NCI-H2196 treated with DMSO at 0.1 percent for 48 hours (cell line): ENCODE measurements at regions not wholly inside any gene's neighbourhood (a gene's known extent, or its start where the extent isn't known, plus 50 kb on each side); places are given as distances from the start of the nearest gene placed in this dataset.

Experiments
- DNase-seq: peaks from one replicate; lab custom pipeline; 2025; ENCODE audit not compliant: unreplicated experiment; lab: John Stamatoyannopoulos, UW

- DNase-seq, result no peak
These were observed 857.4 kb downstream of the MAT2B start for GRCh38 chr5:164362835-164363234.

DNA sequence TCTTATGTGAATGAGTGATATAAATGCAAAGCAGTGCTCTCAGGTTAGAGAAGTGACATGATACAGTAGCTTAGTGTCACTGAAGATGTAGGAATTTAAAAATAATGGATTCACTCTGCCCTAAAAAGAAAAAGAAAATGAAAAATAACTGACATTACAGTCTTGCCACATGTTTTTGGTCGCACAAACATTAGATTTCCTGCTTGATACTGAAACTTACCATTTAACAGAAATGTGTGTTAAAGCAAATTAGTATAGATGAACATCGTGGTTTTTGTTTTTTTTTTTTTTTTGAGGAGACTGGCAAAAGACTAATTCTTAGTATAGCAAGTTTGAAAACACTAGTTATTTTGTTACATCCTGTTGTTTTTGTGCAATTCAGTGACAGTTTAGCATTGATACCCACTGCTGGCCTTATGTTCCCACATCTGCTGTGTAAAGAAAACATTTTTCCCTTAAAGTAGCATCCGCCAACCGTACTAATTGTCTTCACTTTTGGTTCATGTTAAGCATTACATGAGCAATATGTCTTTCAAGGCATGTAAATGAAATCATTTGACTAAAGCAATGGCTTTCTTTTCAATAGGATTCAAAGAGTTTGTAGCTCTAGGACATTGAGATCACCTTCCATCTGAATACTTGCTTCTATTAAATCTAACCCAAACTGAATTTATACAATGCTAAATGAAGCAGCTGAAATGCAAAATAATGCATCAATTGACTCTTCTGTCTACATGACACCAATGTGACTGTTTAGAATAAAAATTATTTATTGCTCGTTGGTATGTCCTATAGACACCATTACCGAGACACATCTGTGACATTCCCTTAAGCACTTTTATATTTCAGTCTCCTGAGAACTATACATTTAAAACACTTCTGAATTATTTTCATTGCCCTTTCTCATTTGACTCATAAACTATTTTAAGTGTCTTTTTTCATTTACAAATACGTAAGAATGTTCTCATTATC lies 859.1 kb downstream of the MAT2B start:
- DNase-seq, result no peak

- no peak for DNase-seq
These were observed 865.4 kb downstream of the MAT2B start for GRCh38 chr5:164370841-164371240.

DNA sequence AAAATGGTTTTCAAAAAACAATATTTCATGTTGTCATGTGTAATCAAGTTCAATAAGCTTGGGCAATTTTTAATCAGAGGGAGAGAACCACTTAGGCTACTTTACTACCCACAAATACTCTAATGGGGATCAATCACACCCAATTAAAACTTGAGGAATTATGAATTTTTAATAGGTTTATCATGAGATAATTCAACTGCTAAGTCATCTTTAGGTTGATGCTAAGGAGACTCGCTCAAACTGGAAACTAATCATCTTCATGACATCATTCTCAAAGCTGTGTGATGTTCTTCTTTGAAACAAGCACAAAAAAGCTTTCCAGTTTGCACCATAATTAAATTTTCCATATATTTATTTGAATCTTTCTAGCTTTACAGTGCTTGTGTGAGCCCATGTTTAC lies 867.5 kb downstream of the MAT2B start:
- DNase-seq, result no peak

DNA sequence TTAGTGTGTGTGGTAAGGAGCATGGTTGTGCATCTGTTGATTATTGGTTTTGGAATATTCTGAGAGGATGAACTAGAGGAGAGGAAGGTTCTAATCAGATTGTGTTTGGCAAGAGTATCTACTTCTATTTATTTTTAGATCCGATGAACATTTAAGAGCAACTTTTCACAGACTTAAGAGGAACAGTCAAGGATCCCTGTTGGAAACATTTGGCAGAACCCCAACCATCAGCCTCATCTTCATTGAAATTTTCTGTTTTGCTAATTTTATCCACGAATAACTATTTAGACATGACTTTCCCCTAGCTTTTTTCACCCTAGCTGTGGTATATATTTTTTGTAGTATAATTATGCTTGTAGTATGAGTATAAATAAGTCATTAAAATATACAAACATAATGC lies 868.5 kb downstream of the MAT2B start:
- DNase-seq, result no peak

DNA sequence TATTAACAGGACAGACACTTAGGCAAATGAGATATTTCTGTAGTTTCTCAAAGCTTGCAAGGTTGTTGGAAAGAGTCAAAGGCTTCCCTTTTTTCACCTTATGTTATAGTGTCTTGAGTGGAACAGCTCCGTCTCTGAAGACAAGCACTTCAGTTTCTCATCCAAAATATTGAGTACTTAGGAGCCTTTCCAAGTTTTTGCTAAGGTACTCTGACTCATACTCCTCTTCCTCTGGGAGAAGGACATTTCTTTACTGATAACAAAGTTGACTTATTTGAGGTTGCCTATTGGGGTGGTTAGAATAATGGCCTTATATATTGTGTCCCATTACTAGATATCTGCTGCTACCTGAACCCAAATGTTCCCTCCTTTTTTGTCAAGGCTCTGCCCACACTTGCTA lies 869.6 kb downstream of the MAT2B start:
- no peak for DNase-seq

DNA sequence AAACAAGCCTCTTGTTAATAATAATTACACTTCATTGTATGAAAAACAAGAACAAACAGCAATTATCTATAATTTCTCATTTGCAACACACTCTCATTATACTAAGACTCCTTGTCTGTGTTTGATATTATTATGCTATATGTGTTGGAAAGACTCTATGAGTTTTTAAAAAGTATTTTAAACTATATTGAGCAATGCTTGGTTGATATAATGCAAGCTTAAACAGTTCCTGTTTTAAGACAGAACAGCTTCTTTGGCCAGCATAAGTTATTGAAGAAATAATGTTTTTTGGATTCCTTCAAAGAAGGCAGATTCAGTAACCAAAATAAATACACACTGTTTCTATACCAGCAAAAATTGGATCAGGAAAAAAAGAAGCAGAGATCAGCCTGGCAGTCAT lies 871.4 kb downstream of the MAT2B start:
- DNase-seq, result no peak

GRCh38 chr5:164377746-164378145 lies 872.3 kb downstream of the MAT2B start:
- DNase-seq, result no peak

DNA sequence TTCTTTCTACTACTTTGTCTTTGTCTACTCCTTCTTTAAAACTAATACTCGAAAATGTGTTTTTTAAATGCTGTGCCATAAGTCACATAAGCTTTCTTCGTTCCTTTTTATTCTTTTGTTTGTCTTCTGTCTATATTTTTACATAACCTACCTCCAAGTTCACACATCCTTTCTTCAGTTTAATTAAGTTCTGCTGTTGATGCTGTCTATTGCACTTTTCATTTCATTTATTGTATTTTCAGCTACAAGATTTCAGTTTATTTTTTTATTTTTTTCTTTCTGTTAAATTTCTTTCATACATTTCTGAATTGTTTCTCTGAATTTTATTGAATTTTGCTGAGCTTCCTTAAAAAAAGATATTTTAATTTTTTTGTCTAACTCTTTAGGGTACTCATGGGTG lies 878.2 kb downstream of the MAT2B start:
- no peak for DNase-seq

DNA sequence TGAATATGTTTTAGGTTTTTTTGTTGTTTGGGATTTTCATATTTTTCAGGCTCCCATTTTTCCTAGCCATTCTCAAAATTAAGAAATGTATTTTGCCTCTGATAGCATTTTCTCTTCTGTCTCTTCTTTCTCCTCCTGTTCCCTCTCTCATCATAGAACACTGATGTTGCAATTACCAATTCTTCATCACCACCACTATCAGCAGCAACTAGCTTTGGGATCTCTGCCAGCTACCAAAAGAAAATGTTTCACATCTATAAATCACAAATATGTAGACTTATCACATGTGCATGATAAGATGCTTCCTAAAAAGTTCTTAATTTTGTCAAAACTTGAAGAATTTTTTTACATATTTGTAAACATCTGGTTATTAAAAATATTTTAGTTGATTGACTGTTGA lies 887.1 kb downstream of the MAT2B start:
- DNase-seq, result no peak

DNA sequence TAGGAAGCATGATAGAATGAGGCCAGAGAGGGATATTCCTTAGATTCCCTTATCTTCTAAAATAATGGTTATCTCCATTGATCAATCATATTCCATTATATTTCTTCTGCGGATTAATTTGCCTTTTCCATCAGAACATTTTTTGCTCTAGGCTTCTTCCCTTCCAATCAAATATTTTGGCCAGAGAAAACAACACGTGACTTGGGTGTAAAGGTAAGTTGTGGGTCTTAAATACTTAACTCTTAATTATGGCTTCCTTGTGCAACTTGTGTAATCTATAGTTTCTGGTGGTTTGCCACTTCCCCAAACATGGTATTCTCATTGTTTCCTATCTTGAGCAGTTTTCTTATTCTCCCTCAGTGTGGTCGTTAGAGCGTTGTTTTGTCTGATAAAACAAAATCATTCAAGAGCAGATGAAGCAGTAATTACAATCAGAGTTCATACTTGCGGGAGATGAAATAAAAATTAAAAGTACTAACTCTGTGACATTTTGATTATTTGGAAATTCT lies 889.3 kb downstream of the MAT2B start:
- DNase-seq, result no peak

DNA sequence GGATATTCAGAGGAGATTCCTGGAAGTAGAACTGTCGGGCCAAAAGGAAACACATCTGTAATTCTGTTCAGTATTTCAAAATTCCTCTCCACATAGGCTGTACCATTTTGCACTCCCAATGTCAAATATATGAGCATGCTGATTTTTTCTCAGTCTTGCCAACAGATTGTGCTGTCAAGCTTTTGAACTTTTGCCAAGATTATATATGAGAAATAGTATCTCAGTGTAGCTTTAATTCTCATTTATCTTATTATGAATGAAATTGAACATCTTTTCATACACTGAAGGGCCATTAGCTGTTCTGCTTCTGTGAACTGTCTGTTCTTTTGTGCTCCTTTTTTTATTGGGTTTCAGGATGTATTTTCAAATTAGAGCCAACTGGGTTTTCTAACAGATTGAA lies 907.1 kb downstream of the MAT2B start:
- no peak for DNase-seq

- DNase-seq, result no peak
These were observed 914.7 kb downstream of the MAT2B start for GRCh38 chr5:164420161-164420560.

- no peak for DNase-seq
These were observed 917.0 kb downstream of the MAT2B start for GRCh38 chr5:164422400-164422799.

DNA sequence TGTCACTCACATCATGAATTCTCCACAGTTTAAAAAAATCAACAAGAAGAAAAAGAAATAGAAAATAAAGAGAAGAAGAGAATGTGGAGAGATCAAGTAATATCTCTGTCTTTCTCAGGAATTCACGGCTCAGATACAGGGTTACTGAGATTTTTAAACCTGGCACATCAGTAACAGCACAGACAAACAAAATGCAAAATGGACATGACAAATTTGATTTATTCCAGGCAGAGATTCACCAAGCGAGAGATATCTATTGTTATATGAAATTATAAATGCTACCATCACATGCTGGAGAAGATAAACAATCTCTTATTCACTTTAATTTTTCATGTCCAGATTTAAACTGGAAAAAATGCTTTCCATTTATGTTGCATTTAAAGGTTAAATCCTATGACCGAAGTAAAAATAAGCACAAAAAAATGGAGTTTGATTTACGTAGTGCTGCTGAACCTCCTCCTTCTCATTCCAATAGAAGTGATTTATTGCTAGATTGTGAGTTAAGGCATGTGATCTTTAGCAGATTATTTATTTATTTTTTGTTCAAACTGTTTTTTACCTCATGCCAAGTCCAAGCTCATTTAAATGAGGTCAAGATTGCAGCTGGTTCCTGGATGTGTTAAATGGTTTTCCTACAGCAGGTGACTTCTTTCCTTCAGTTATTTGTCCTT lies 926.4 kb downstream of the MAT2B start:
- no peak for DNase-seq

DNA sequence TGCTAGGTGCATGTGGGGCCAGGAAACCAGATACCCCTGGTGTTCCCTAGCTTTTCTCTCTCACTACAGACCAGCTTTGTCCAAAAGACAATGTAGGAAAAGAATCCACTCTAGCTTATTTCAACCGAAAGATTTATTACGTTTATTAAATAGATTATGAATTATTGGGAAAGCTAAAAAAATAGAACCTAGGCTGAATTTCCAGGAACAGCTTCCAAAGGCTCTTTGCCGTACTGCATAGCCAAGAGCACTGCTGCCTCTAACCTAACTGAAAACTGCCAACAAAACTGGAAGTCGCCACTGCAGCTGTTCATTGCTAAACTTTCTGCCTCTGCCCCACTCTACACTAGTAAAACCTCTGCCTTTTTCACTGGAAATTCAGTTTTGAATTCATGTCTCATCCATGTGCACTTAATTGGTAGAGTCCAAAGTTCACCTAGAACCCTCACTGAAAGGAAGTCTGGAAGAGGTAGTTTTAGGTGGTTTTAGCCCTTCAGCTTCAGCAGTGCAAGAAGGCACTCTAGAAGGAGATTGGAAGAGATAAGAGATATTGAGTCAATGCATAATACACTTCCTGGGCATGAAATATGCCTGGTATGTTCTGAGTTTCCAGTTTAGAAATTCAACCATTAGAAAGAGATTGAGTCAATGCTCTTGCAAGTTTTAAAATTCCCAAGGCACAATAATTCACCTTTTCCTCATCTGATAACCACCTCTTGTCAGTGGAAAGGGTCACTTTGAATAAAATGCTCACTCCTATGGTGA lies 927.9 kb downstream of the MAT2B start:
- DNase-seq, result no peak

DNA sequence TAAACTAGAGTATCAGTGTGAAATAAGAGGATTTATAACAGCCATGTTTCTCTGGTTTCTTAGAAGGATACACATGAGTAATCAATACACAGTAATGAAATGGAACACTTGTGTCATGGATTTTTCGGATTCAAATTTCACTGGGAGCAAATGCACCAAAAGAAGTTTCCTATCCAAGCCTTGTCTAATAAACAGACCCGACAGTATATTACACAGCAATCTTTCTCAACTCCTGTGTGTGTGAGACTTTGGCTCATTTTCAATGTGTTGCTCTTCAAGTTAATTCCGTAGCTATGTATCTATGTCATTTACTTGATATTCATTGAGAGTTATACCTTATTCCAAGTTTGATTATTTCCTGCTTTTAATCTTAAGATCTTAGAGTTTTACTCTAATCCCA lies 930.2 kb downstream of the MAT2B start:
- no peak for DNase-seq

- DNase-seq, result no peak
These were observed 934.4 kb downstream of the MAT2B start for GRCh38 chr5:164439799-164440198.

DNA sequence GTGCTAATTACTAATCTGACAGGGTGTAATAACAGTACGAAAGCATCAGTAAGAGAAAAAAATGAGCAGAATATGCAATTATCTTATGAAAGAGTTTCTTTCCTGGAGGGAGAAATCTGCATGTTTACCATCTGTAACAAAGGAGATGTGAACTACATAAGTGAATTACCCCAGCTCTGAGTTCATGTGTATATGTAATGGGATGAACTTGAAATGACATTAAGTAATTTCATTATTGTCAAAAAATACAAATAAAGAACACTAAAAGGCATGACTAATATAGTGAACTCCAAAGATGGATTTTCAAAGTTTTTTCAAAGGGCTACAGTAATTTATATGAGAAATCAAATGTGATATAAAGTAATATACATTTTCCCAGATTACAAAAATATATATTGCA lies 944.0 kb downstream of the MAT2B start:
- no peak for DNase-seq

DNA sequence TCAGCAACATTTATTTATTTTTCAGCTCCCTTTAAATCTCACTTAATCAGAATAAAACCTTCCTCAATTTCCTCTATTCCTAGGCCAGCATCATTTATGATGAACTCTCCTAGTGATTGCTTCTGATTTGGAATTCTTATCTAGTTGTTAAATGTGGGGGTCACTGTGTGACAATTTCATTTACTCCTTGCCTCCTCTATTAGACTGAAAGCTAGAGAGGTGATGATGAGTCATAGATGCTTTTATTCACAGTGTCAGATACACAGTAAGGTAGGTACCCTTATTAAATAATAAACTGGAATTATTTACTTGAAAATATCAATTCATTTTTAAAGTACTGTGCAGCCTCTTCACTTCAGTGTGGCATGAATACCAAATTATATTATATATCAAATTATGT lies 960.6 kb downstream of the MAT2B start:
- no peak for DNase-seq

DNA sequence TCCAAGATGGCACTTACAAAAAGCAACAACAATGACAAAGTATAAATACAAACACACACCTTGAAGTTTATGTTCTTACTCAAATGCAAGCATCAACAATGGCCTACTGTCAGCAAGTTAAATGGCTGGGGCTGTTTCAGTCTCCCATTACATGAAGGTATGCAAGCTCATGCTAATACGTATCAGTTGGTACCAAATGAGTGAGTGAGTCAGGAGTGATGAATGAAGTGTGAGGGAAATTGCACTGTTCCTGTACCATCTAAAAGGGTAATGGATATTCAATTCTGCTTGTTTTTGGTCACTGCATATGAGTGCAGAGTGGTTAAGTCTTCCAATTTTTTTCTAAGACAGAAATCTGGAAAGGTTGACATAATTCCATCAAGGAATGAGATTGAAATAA lies 964.9 kb downstream of the MAT2B start:
- no peak for DNase-seq
